SK-N-DZ (cell line): ENCODE measurements at regions not wholly inside any gene's neighbourhood (a gene's known extent, or its start where the extent isn't known, plus 50 kb on each side); places are given as distances from the start of the nearest gene placed in this dataset.
"Not testable (repeated sequence)": the region's sequence is repeated elsewhere in the genome, so short reads cannot be mapped to it uniquely, and the experiment has no call there.

ENCODE experiments used
- DNase-seq: peaks from one replicate; pipeline ENCODE4 v3.0.0-alpha.2; 2015; ENCODE audit warnings: low spot score

DNA sequence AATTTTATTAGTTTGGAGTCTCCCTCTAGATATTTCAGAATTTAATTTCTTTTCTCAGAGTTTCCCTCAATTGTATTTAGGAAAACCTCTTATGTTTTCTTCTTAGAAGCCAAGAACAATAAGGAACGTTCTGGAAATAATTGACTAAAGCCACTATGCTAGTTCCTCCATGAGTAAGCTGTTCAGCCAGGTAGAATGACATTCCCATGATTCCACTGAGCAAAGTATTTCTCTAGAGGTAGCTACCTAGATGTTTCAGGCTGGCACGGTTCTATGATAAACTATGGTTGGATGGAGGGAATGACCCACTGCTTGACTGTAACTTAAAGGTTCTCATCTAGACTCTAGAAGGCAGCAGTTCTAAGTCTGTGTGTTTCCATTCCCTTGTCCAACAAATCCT is 62.4 kb downstream of the CLDN17 start:
- DNase-seq = no peak

GRCh38 chr21:30102871-30103270 is 63.7 kb downstream of the CLDN17 start:
- no peak for DNase-seq

DNA sequence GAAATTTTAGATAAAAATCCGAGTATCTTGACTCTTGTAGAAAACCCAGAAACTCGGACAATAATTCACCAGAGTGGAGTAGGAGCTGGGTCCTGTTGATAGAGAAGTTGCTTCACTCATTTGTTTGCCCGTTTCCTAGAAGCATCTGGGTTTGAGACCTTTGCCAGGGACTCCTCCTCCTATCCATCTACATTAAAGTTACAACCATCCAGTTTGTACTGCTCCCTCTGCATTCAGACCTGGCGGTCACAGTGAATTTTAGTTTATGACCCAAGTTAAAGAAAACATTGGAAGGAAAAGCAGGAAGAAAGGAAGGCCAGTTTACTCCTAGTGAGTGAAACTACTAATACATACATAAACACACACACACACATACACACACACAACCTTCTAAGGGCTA is 64.6 kb downstream of the CLDN17 start:
- DNase-seq = no peak

DNA sequence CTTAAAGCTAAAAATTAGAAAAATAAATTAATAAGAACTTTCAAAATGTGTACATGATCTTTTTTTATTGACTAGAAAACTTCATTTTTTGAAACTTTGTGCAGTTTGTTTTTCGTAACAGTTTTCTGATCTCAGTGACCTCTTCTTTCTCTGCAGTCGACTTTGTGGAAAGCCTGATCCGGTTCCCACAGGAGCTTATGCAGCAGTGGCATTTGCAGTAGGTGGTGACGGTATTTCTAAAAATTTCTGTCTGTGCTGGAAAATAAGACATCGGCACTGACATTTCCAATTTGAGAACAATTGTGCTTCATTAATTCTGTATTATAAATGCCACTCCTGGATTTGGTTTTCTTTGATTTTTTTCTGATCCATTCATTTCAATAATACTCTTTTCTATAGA is 68.8 kb downstream of the CLDN17 start:
- no peak for DNase-seq

- DNase-seq = no peak
Observed at GRCh38 chr21:30083225-30083945, 83.2 kb downstream of the CLDN17 start.

DNA sequence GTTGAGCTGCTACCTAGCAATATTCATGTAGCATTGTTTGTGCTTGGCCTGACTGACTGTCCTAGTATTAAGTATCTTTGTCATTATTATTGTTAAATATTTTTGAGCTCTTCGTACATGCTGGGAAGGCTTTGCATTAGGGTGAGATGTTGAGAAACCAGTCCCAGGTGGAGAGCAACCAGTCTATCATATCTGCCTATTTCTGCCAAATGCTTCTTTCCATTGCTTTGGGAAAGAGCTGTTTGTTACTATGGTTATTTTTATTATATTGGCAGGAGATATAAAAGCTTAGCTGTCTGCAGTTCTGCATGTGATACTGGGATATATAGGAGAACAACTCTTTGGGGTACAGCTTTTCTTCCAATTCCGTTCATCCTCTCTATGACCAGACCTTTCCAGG is 85.1 kb downstream of the CLDN17 start:
- no peak for DNase-seq

DNA sequence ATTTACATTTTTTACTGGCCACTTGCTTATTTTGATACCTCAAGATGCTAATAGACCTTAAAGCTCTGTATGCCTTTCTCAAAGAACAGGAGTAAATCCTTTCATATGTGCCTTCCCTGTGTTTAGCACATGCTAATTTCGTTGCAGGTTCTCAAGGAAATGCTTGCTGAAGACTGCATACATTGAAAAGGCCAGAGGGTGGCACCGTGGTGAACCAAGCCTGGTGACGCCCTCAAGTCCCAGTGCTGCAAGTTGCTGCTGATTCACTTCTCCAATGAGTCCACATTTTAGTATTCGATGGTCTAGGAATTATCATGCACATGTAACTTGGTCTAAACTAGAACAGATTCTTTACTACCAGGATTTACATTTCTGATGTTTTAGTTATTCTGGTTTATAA is 94.1 kb downstream of the CLDN17 start:
- DNase-seq = no peak

- no peak for DNase-seq
Observed at GRCh38 chr21:30058928-30059327, 107.7 kb downstream of the CLDN17 start.

DNA sequence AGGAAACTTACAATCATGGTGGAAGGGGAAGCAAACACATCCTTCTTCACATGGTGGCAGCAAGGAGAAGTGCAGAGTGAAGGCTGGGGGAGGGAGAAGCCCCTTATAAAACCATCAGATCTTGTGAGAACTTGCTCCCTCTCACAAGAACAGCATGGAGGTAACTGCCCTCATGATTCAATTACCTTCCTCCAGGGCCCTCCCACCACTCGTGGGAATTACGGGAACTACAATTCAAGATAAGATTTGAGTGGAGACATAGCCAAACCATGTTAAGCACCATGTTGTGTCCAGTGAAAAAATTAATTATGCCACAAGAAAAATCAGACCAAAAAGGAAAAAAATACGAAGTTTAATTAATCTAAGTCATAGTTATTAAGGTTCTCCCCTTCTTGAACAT is 109.5 kb downstream of the CLDN17 start:
- DNase-seq = no peak

DNA sequence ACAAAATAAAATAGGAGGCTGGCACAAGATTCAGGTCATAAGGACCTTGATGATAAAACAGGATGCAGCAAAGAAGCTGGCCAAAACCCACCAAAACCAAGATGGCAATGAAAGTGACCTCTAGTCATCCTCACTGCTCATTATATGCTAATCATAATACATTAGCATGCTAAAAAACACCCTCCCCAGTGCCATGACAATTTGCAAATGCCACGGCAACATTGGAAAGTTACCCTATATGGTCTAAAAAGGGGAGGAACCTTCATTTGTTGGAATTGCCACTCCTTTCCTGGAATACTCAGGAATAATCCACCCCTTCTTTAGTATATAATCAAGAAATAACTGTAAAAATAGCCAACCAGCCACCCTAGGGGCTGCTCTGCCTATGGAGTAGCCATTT is 108.8 kb upstream of the GRIK1 start:
- DNase-seq = no peak

DNA sequence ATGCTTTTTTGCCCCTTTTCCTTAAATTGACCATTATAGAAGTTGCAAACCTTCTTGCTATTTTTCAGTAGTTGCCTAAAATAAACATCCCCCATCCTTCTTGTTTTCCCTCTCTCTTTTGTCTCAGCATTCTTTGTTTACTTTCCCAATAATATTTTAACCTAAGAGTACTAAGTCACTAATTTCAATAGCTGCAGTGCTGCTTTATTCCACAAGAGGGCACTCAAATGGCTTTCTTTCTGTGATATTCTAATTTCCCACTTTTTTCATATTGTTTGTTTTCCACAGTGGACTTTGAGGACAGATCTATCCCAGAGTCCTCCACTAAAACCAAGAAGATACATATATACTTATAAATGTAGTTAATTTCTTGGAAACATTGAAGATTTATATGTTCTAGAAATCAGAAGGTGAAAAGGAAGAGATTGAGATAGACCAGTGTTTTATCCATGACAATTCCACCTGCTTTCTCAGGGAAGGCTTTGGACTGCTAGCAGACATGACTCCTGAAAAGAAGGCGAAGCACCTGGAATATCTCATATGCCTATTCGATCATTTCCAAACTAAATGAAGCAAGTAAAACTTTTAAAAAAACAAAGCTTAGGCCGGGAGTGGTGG is 104.8 kb upstream of the GRIK1 start:
- peak; percentile 2 for DNase-seq

DNA sequence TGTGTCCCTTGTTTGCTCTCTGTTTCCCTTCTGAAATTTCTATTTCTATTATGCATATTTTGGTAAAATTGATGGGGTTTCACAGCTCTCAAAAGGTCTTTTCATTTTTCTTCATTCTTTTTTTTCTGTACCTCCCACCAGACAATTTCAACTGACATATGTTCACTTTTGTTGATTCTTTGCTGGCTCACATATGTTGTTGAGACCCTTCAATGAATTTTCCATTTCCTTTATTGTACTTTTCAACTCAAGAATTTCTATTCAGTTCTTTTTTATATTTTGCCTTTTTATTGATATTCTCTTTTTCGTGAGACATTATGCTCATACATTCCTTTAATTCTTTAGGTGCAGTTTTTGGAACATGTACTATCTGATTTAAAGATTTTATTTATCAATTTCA is 102.6 kb upstream of the GRIK1 start:
- DNase-seq = no peak

DNA sequence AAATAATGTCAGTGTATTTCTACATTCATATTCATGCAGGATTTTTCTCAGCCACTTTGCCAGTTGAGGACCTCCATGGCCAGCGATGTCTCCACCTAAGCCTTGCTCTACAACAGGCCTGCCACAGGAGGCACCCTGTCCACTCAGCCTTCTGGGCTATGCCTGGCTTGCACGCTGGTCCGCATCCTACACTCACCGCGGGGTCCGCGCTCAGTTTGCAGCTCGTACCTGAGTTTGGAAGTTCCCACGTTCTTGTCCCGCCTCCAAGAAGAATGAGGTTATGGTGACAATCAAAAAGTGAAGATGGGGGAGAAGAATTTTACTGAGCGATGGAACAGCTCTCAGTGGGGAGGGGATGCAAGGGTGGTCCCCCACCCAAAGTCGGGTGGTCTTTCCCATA is 93.6 kb upstream of the GRIK1 start:
- no peak for DNase-seq

GRCh38 chr21:30030416-30030815 is 90.6 kb upstream of the GRIK1 start:
- no peak for DNase-seq

DNA sequence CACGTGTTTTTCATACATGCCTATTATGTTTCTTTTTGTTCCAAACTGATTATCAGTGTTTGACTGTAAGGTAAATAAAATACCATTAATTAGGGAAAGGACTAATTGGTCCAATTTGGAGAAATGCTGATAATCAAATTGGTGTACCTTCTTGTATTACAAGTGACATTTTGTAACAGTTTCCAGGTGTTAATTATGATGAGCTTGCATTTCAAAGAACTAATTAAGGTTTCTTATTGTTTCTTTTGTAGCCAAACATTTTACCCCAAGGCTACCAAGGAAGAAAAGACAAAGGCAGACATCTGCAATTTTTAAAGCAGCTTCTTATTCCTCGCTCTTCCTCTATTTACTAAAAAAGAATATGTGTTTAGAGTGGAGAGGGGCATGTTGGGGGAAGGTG is 88.7 kb upstream of the GRIK1 start:
- DNase-seq = no peak

GRCh38 chr21:30027986-30028385 is 88.2 kb upstream of the GRIK1 start:
- no peak for DNase-seq

DNA sequence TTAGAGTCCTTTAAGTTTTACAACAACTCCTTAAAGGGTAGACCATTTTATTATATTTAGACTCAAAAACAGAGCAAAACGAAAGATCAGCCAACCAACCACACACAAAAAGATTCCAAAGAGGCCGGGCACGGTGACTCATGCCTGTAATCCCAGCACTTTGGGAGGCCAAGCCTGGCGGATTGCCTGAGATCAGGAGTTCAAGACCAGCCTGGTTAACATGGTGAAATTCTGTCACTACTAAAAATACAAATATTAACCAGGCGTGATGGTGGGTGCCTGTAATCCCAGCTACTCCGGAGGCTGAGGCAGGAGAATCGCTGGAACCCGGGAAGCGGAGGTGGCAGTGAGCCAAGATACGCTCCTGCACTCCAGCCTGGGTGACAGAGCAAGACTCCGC is 83.3 kb upstream of the GRIK1 start:
- DNase-seq = not testable (repeated sequence)

DNA sequence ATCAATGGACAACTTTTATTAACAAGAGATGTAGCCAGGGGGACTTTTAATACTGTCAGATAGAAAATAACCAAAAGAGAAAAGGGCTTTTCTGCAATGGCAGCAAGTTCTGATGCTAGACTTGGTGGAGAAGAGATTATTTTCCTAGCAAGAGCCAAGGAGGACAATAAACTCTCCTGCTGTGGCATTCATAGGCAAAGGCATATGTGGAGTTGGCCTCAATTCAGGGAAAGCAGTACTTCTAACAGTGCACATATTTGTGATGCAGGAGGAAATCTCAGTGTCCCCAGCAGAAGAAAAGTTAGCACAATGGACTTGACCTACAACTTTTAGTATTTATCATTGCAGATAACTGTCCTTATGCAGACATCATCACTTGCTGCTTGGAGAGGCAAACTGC is 75.1 kb upstream of the GRIK1 start:
- no peak for DNase-seq

DNA sequence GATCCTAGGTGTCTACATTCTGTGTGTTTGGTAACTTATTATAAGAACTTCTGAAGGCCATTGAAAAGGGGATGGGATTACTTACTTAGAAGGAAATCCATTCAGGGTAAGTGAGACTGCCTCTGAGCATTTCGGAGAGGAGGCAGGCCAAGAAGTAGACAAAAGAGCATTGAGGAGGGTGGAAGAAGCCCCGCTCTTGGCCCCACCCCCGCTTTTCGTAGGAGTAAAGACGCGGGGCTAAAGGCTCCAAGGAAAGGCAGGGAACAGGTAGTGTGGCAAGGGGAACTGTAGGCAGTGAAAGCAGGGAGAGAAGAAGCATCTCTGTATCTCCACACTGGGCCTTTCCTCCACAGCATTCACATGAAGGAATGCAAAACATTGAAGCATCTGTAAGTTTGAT is 51.8 kb upstream of the GRIK1 start:
- no peak for DNase-seq

DNA sequence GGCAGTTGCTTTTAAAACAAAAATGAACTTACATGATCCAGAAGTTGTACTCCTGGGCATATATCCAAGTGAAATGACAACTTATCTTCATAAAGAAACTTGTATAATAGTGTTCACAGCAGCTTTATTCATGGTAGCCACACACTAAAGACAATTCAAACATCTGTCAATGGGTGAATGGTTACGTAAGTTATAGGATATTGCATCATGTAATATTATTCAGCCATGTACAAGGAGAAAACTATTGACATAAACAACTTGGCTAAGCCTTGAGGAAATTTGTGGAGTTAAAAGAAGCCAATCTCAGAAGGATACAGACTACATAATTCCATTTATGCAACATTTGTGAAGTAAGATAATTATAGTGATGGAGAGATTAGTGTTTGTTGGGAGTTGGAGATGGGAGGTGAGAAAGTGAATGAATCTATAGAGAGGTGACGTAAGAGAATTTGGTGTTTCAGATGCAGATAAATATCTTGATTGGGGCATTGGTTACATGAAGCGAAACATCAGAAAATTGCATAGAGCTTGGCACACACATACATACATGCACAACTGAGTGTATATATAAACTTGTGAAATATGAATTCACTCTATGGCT is 49.9 kb upstream of the GRIK1 start:
- DNase-seq = no peak
